HCT116 (cell line): ENCODE measurements at regions not wholly inside any gene's neighbourhood (a gene's known extent, or its start where the extent isn't known, plus 50 kb on each side); places are given as distances from the start of the nearest gene placed in this dataset.

Experiments
- ATAC-seq: fragments of 200-7000 bp; cut with Tn5 transposase; 2 replicates; pipeline ENCODE4 v1.9.1; 2020; ENCODE audit warnings: mild to moderate bottlenecking, moderate library complexity
- BruUV-seq: library from RNA; stranded (reverse); fragments of 400-500 nt; replicated peaks from 2 replicates; lab custom pipeline; 2021; lab: Mats Ljungman, UMichigan
- CTCF ChIA-PET: fragments of 300-600 bp; sonication (Branson Sonifier 250); formaldehyde crosslinking; loops from one replicate; lab custom pipeline; 2021; ENCODE audit warnings: antibody characterized with exemption; lab: Charles Lee
- POLR2A ChIA-PET: fragments of 300-600, 350-600 bp; sonication (Branson Sonifier 250); formaldehyde crosslinking; loops from one replicate; lab custom pipeline; 2021; ENCODE audit warnings: antibody characterized with exemption; lab: Charles Lee
- RAD21 ChIA-PET, 2 experiments: fragments of 300-600 bp; sonication (Branson Sonifier 250); formaldehyde crosslinking; loops; one replicate each; lab custom pipeline; 2023; ENCODE audit warnings: low total read pairs in 2 of 2; ENCODE audit not compliant: uncharacterized antibody in 2 of 2, unreplicated experiment in 2 of 2, low non-redundant PET in 1 of 2; lab: Charles Lee
- DNase-seq: peaks from one replicate; pipeline ENCODE4 v3.0.0-alpha.2; 2010; ENCODE audit warnings: low read depth, low spot score
- H2AFZ ChIP-seq: fragments of 200-600 bp; shearing (Covaris generic), sonication (generic); 2 replicates; pipeline ENCODE4 v1.6.1; 2017; ENCODE audit warnings: low read depth, mixed run types, mixed read lengths, antibody characterized with exemption, low read length; ENCODE audit not compliant: poor library complexity, severe bottlenecking
- H3K27ac ChIP-seq: 2 replicates; pipeline ENCODE4 v1.5.1; 2012; ENCODE audit warnings: low read depth, low read length
- H3K27me3 ChIP-seq: fragments of 200-600 bp; sonication (generic); 2 replicates; pipeline ENCODE4 v1.6.1; 2016; ENCODE audit warnings: mixed run types, low read length, mixed read lengths; ENCODE audit not compliant: insufficient read depth
- H3K36me3 ChIP-seq, 2 experiments: fragments of 200-500 bp in 1 of 2; fragments of 200-600 bp in 1 of 2; sonication (Bioruptor generic) in 1 of 2; sonication (generic) in 1 of 2; 2 replicates each; pipeline versions ENCODE4 v1.5.1 to v1.6.1; 2014 to 2016; ENCODE audit warnings: low read length in 2 of 2, inconsistent platforms in 1 of 2, mixed read lengths in 1 of 2, mixed run types in 1 of 2; ENCODE audit not compliant: insufficient read depth in 2 of 2, control insufficient read depth in 1 of 2
- H3K4me1 ChIP-seq, 2 experiments: fragments of 200-600 bp in 1 of 2; sonication (generic) in 1 of 2; 2 replicates each; pipeline versions ENCODE4 v1.5.1 to v1.6.1; 2012 to 2017; ENCODE audit warnings: low read length in 2 of 2, inconsistent platforms in 1 of 2, mild to moderate bottlenecking in 1 of 2, mixed read lengths in 1 of 2, mixed run types in 1 of 2, moderate library complexity in 1 of 2; ENCODE audit not compliant: insufficient read depth in 2 of 2, control insufficient read depth in 1 of 2
- H3K4me2 ChIP-seq: fragments of 200-600 bp; sonication (generic); 2 replicates; pipeline ENCODE4 v1.6.1; 2017; ENCODE audit warnings: mixed run types, low read length, mixed read lengths
- H3K4me3 ChIP-seq, 2 experiments: fragments of 200-600 bp in 1 of 2; sonication (generic) in 1 of 2; replicated peaks in 1 of 2; 2 replicates each; pipeline ENCODE4 v1.5.1; 2011 to 2016; ENCODE audit warnings: low read length in 2 of 2, control low read depth in 1 of 2, low read depth in 1 of 2, mild to moderate bottlenecking in 1 of 2, mixed read lengths in 1 of 2, mixed run types in 1 of 2
- H3K79me2 ChIP-seq: fragments of 200-600 bp; sonication (generic); 2 replicates; pipeline ENCODE4 v1.6.1; 2017; ENCODE audit warnings: mild to moderate bottlenecking, mixed run types, low read length, moderate library complexity, mixed read lengths; ENCODE audit not compliant: insufficient read depth
- H3K9ac ChIP-seq: fragments of 200-600 bp; sonication (generic); 2 replicates; pipeline ENCODE4 v1.6.1; 2016; ENCODE audit warnings: low read length, mixed read lengths
- H3K9me2 ChIP-seq: fragments of 200-600 bp; sonication (generic), shearing (Covaris generic); 2 replicates; pipeline ENCODE4 v1.6.1; 2017; ENCODE audit warnings: mixed run types, mild to moderate bottlenecking, moderate library complexity; ENCODE audit not compliant: insufficient read depth
- H3K9me3 ChIP-seq, 2 experiments: fragments of 200-500 bp in 1 of 2; fragments of 200-600 bp in 1 of 2; sonication (Bioruptor generic) in 1 of 2; sonication (generic) in 1 of 2; 2 replicates each; pipeline ENCODE4 v1.6.1; 2014 to 2017; ENCODE audit warnings: low read length in 2 of 2, mixed read lengths in 2 of 2, inconsistent platforms in 1 of 2, low read depth in 1 of 2, mild to moderate bottlenecking in 1 of 2, mixed run types in 1 of 2, moderate library complexity in 1 of 2; ENCODE audit not compliant: control insufficient read depth in 1 of 2, insufficient read depth in 1 of 2
- H4K20me1 ChIP-seq: fragments of 200-600 bp; sonication (generic), shearing (Covaris generic); 2 replicates; pipeline ENCODE4 v1.6.1; 2017; ENCODE audit warnings: mixed run types, mild to moderate bottlenecking, moderate library complexity; ENCODE audit not compliant: insufficient read depth
- CBX3 ChIP-seq: IDR thresholded peaks from 2 replicates; pipeline ENCODE4 v1.6.1; 2012; ENCODE audit warnings: low read depth
- JUND ChIP-seq: IDR thresholded peaks from 2 replicates; pipeline ENCODE4 v1.6.1; 2012
- POLR2A ChIP-seq: IDR thresholded peaks from 2 replicates; pipeline ENCODE4 v1.7.0; 2011; ENCODE audit warnings: borderline replicate concordance; ENCODE audit not compliant: insufficient read depth, insufficient read length; ENCODE audit errors: extremely low read depth
- RAD21 ChIP-seq: IDR thresholded peaks from 2 replicates; pipeline ENCODE4 v1.6.1; 2012; ENCODE audit warnings: low read depth, mild to moderate bottlenecking
- SRF ChIP-seq: IDR thresholded peaks from 2 replicates; pipeline ENCODE4 v1.6.1; 2012; ENCODE audit warnings: low read depth
- ZBTB33 ChIP-seq: IDR thresholded peaks from 2 replicates; pipeline ENCODE4 v1.6.1; 2011; ENCODE audit warnings: mild to moderate bottlenecking, low read length, moderate library complexity; ENCODE audit not compliant: insufficient replicate concordance; ENCODE audit errors: extremely low read depth
- ZFX ChIP-seq: fragments of 450-650 bp; IDR thresholded peaks from 2 replicates; pipeline ENCODE4 v1.6.1; 2017
- intact Hi-C: fragments of 100-400 bp; cut with micrococcal nuclease; formaldehyde crosslinking; loops from 2 replicates; pipeline ENCODE4 v1.10.0; 2022

GRCh38 chr15:77553695-77554094 lies 79.0 kb downstream of the LINGO1 start:
- Histone ChIP-seq H4K20me1 (no peaks in the 10 kb centered on the region), H3K4me3 (no peak overlapping the region), H2AFZ (no peak overlapping the region), H3K4me1 (peaks cover 0 to 9% of the 10 kb centered on the region in 2 experiments; a peak in 1 of 4 replicates), H3K9me2 (no peaks in the 10 kb centered on the region), H3K27ac (no peak overlapping the region), H3K79me2 (no peaks in the 10 kb centered on the region), H3K27me3 (no peaks in the 10 kb centered on the region), H3K9ac (no peak overlapping the region), H3K4me2 (no peak overlapping the region), H3K36me3 (no peaks in the 10 kb centered on the region), H3K9me3 (no peaks in the 10 kb centered on the region)
- BruUV-seq = no TSS peak
- DNase-seq (no peak), ATAC-seq (no peak)
- ChIA-PET CTCF (no interaction called here), RAD21 (no interaction called here), POLR2A (no interaction called here)
- no peak for TF ChIP-seq POLR2A
- TF ChIP-seq CBX3 = no peak
- TF ChIP-seq JUND = no peak
- intact Hi-C loops = no loop called here

GRCh38 chr15:77553257-77553656 lies 79.5 kb downstream of the LINGO1 start:
- Histone ChIP-seq H3K27ac (no peak overlapping the region), H3K4me1 (peaks cover 0 to 9% of the 10 kb centered on the region in 2 experiments; a peak in 1 of 4 replicates), H3K4me3 (no peak overlapping the region), H3K9me3 (no peaks in the 10 kb centered on the region), H3K9ac (no peak overlapping the region), H3K9me2 (no peaks in the 10 kb centered on the region)
- no TSS peak for BruUV-seq
- RAD21 ChIA-PET = no interaction called here
- ATAC-seq = no peak
- POLR2A ChIA-PET = no interaction called here
- DNase-seq = no peak
- no peak for TF ChIP-seq SRF
- TF ChIP-seq ZBTB33 = no peak
- TF ChIP-seq RAD21 = no peak
- TF ChIP-seq ZFX = no peak
- TF ChIP-seq, all 23 proteins: peak for 0
- H4K20me1 ChIP-seq = no peaks in the 10 kb centered on the region
- H3K4me2 ChIP-seq = no peak overlapping the region
- intact Hi-C loops = no loop called here
- no peaks in the 10 kb centered on the region for H3K36me3 ChIP-seq
- no peaks in the 10 kb centered on the region for H3K27me3 ChIP-seq
- H2AFZ ChIP-seq = no peak overlapping the region
- no peaks in the 10 kb centered on the region for H3K79me2 ChIP-seq
- CTCF ChIA-PET = no interaction called here
